ENCODE measurements at regions not wholly inside any gene's neighbourhood (a gene's known extent, or its start where the extent isn't known, plus 50 kb on each side); places are given as distances from the start of the nearest gene placed in this dataset.
"Not testable (repeated sequence)": the region's sequence is repeated elsewhere in the genome, so short reads cannot be mapped to it uniquely, and the experiment has no call there.

- no peak for DNase-seq (ENCODE audit: low spot score)
- H3K36me3 Mint-ChIP-seq (ENCODE audit: low read depth), result no peaks in the 10 kb centered on the region
- H3K4me3 Mint-ChIP-seq (ENCODE audit: low read depth), result no peak overlapping the region
- H3K4me1 Mint-ChIP-seq (ENCODE audit: low read depth), result no peaks in the 10 kb centered on the region
- peaks cover 6% of the 10 kb centered on the region for H3K27me3 Mint-ChIP-seq (ENCODE audit: low read depth)
- intact Hi-C loops (cut with micrococcal nuclease), result no loop called here
- peaks cover 4% of the 10 kb centered on the region for H3K9me3 Mint-ChIP-seq
- no peak overlapping the region for H3K27ac Mint-ChIP-seq
These were observed 76.2 kb upstream of the MRPS22 start for GRCh38 chr3:139267300-139268246.

GRCh38 chr3:139269984-139270383 lies 73.8 kb upstream of the MRPS22 start:
- intact Hi-C loops (cut with micrococcal nuclease), result no loop called here
- Mint-ChIP-seq H3K9me3 (peaks cover 4% of the 10 kb centered on the region), H3K27me3 (ENCODE audit: low read depth) (peaks cover 10% of the 10 kb centered on the region)

GRCh38 chr3:139270652-139271051 lies 73.2 kb upstream of the MRPS22 start:
- H3K9me3 Mint-ChIP-seq; DNase-seq (ENCODE audit: low spot score); H3K4me3 Mint-ChIP-seq (ENCODE audit: low read depth); H3K4me1 Mint-ChIP-seq (ENCODE audit: low read depth); H3K27me3 Mint-ChIP-seq (ENCODE audit: low read depth); H3K27ac Mint-ChIP-seq; H3K36me3 Mint-ChIP-seq (ENCODE audit: low read depth); intact Hi-C loops (cut with micrococcal nuclease): not testable (repeated sequence)

More at GRCh38 chr3:139269984-139270383, 73.8 kb upstream of the MRPS22 start:
- DNase-seq (ENCODE audit: low spot score), result no peak
- Mint-ChIP-seq H3K4me3 (ENCODE audit: low read depth) (no peak overlapping the region), H3K36me3 (ENCODE audit: low read depth) (no peaks in the 10 kb centered on the region), H3K4me1 (ENCODE audit: low read depth) (no peaks in the 10 kb centered on the region), H3K27ac (no peak overlapping the region)

GRCh38 chr3:139280027-139280671 lies 63.7 kb upstream of the MRPS22 start:
- intact Hi-C loops (cut with micrococcal nuclease), result no loop called here
- Mint-ChIP-seq H3K27ac (no peak overlapping the region), H3K9me3 (no peaks in the 10 kb centered on the region), H3K27me3 (ENCODE audit: low read depth) (peaks cover 26% of the 10 kb centered on the region), H3K36me3 (ENCODE audit: low read depth) (no peaks in the 10 kb centered on the region), H3K4me3 (ENCODE audit: low read depth) (no peak overlapping the region), H3K4me1 (ENCODE audit: low read depth) (peaks cover 9% of the 10 kb centered on the region)
- DNase-seq (ENCODE audit: low spot score), result no peak

- Mint-ChIP-seq H3K27ac (no peak overlapping the region), H3K4me3 (ENCODE audit: low read depth) (no peak overlapping the region), H3K27me3 (ENCODE audit: low read depth) (peaks cover 24% of the 10 kb centered on the region), H3K9me3 (no peaks in the 10 kb centered on the region), H3K36me3 (ENCODE audit: low read depth) (no peaks in the 10 kb centered on the region), H3K4me1 (ENCODE audit: low read depth) (peaks cover 9% of the 10 kb centered on the region)
- intact Hi-C loops (cut with micrococcal nuclease), result no loop called here
- no peak for DNase-seq (ENCODE audit: low spot score)
These were observed 62.7 kb upstream of the MRPS22 start for GRCh38 chr3:139281096-139281495.

- Mint-ChIP-seq H3K27ac (no peak overlapping the region), H3K4me3 (ENCODE audit: low read depth) (no peak overlapping the region), H3K27me3 (ENCODE audit: low read depth) (peaks cover 20% of the 10 kb centered on the region), H3K9me3 (no peaks in the 10 kb centered on the region), H3K4me1 (ENCODE audit: low read depth) (peaks cover 9% of the 10 kb centered on the region), H3K36me3 (ENCODE audit: low read depth) (no peaks in the 10 kb centered on the region)
- DNase-seq (ENCODE audit: low spot score), result no peak
- intact Hi-C loops (cut with micrococcal nuclease), result no loop called here
These were observed 62.2 kb upstream of the MRPS22 start for GRCh38 chr3:139281522-139282196.

GRCh38 chr3:139283301-139283700 lies 60.5 kb upstream of the MRPS22 start:
- Mint-ChIP-seq H3K36me3 (ENCODE audit: low read depth) (no peaks in the 10 kb centered on the region), H3K4me3 (ENCODE audit: low read depth) (no peak overlapping the region), H3K9me3 (no peaks in the 10 kb centered on the region), H3K27me3 (ENCODE audit: low read depth) (peaks cover 12% of the 10 kb centered on the region), H3K4me1 (ENCODE audit: low read depth) (peaks cover 9% of the 10 kb centered on the region), H3K27ac (no peak overlapping the region)
- intact Hi-C loops (cut with micrococcal nuclease), result no loop called here
- no peak for DNase-seq (ENCODE audit: low spot score)

- Mint-ChIP-seq H3K27ac (no peak overlapping the region), H3K4me1 (ENCODE audit: low read depth) (peaks cover 9% of the 10 kb centered on the region), H3K27me3 (ENCODE audit: low read depth) (peaks cover 12% of the 10 kb centered on the region), H3K9me3 (no peaks in the 10 kb centered on the region), H3K36me3 (ENCODE audit: low read depth) (no peaks in the 10 kb centered on the region), H3K4me3 (ENCODE audit: low read depth) (no peak overlapping the region)
- DNase-seq (ENCODE audit: low spot score), result no peak
- intact Hi-C loops (cut with micrococcal nuclease), result no loop called here
These were observed 59.6 kb upstream of the MRPS22 start for GRCh38 chr3:139284221-139284620.

GRCh38 chr3:139285691-139286090 lies 58.1 kb upstream of the MRPS22 start:
- no peak for DNase-seq (ENCODE audit: low spot score)
- H3K9me3 Mint-ChIP-seq, result no peaks in the 10 kb centered on the region
- no peaks in the 10 kb centered on the region for H3K36me3 Mint-ChIP-seq (ENCODE audit: low read depth)
- H3K27ac Mint-ChIP-seq, result no peak overlapping the region
- intact Hi-C loops (cut with micrococcal nuclease), result no loop called here
- H3K4me3 Mint-ChIP-seq (ENCODE audit: low read depth), result no peak overlapping the region
- peaks cover 8% of the 10 kb centered on the region for H3K27me3 Mint-ChIP-seq (ENCODE audit: low read depth)
- no peaks in the 10 kb centered on the region for H3K4me1 Mint-ChIP-seq (ENCODE audit: low read depth)

GRCh38 chr3:139286241-139286640 lies 57.6 kb upstream of the MRPS22 start:
- no peak overlapping the region for H3K4me3 Mint-ChIP-seq (ENCODE audit: low read depth)
- intact Hi-C loops (cut with micrococcal nuclease), result no loop called here
- H3K9me3 Mint-ChIP-seq, result no peaks in the 10 kb centered on the region
- H3K27me3 Mint-ChIP-seq (ENCODE audit: low read depth), result peaks cover 8% of the 10 kb centered on the region
- no peaks in the 10 kb centered on the region for H3K4me1 Mint-ChIP-seq (ENCODE audit: low read depth)
- H3K36me3 Mint-ChIP-seq (ENCODE audit: low read depth), result no peaks in the 10 kb centered on the region
- no peak overlapping the region for H3K27ac Mint-ChIP-seq
- no peak for DNase-seq (ENCODE audit: low spot score)

GRCh38 chr3:139286825-139287224 lies 57.0 kb upstream of the MRPS22 start:
- peaks cover 6% of the 10 kb centered on the region for H3K27me3 Mint-ChIP-seq (ENCODE audit: low read depth)
- H3K27ac Mint-ChIP-seq, result no peak overlapping the region
- no peaks in the 10 kb centered on the region for H3K9me3 Mint-ChIP-seq
- DNase-seq (ENCODE audit: low spot score), result no peak
- intact Hi-C loops (cut with micrococcal nuclease), result no loop called here
- no peaks in the 10 kb centered on the region for H3K4me1 Mint-ChIP-seq (ENCODE audit: low read depth)
- H3K4me3 Mint-ChIP-seq (ENCODE audit: low read depth), result no peak overlapping the region
- H3K36me3 Mint-ChIP-seq (ENCODE audit: low read depth), result no peaks in the 10 kb centered on the region

- no peak overlapping the region for H3K27ac Mint-ChIP-seq
- H3K4me1 Mint-ChIP-seq (ENCODE audit: low read depth), result no peaks in the 10 kb centered on the region
- peaks cover 2% of the 10 kb centered on the region for H3K27me3 Mint-ChIP-seq (ENCODE audit: low read depth)
- intact Hi-C loops (cut with micrococcal nuclease), result no loop called here
- H3K36me3 Mint-ChIP-seq (ENCODE audit: low read depth), result no peaks in the 10 kb centered on the region
- H3K4me3 Mint-ChIP-seq (ENCODE audit: low read depth), result no peak overlapping the region
- no peak for DNase-seq (ENCODE audit: low spot score)
- H3K9me3 Mint-ChIP-seq, result no peaks in the 10 kb centered on the region
These were observed 56.3 kb upstream of the MRPS22 start for GRCh38 chr3:139287557-139287956.

All from activated T-helper 2 cell treated with anti-CD3 and anti-CD28 coated beads, Interferon-gamma antibody, Interleukin-2, Interleukin-4, amounts not matched to agents 10 μg/mL and 5 μg/mL and 100 μg/mL, durations not matched to agents 14 hours and 24 hours and 36 hours (primary cell).